HL-60 (cell line): ENCODE measurements at regions not wholly inside any gene's neighbourhood (a gene's known extent, or its start where the extent isn't known, plus 50 kb on each side); places are given as distances from the start of the nearest gene placed in this dataset.

Source experiments
- CTCF ChIP-seq: IDR thresholded peaks from one replicate; pipeline ENCODE4 v1.5.1; 2011; ENCODE audit warnings: low read length, control low read depth, inconsistent platforms; ENCODE audit not compliant: insufficient read depth
- GABPA ChIP-seq: IDR thresholded peaks from 2 replicates; pipeline ENCODE4 v1.6.1; 2012; ENCODE audit warnings: low read depth
- POLR2AphosphoS5 ChIP-seq: IDR thresholded peaks from 2 replicates; pipeline ENCODE4 v1.6.1; 2012; ENCODE audit warnings: low read depth
- REST ChIP-seq: IDR thresholded peaks from 2 replicates; pipeline ENCODE4 v1.6.1; 2012; ENCODE audit warnings: low read depth; ENCODE audit not compliant: insufficient replicate concordance

- TF ChIP-seq CTCF (no peak), REST (no peak), GABPA (no peak), POLR2AphosphoS5 (no peak)
These were observed 267.2 kb upstream of the DIO3 start for GRCh38 chr14:101294136-101294535.
